HEK293T (cell line): ENCODE measurements at regions not wholly inside any gene's neighbourhood (a gene's known extent, or its start where the extent isn't known, plus 50 kb on each side); places are given as distances from the start of the nearest gene placed in this dataset.

Source experiments
- CTCF ChIA-PET: fragments of 350-600 bp; formaldehyde crosslinking; extraction: SDS; loops from one replicate; lab custom pipeline; 2021; ENCODE audit warnings: antibody characterized with exemption, inconsistent platforms; lab: Yijun Ruan, JAX
- POLR2A ChIA-PET: fragments of 350-600 bp; formaldehyde crosslinking; extraction: SDS; loops from one replicate; lab custom pipeline; 2020; ENCODE audit warnings: antibody characterized with exemption, inconsistent platforms; lab: Yijun Ruan, JAX
- DNase-seq: peaks from one replicate; pipeline ENCODE4 v3.0.0; 2012; ENCODE audit warnings: mixed read lengths; ENCODE audit errors: extremely low spot score
- ARNT ChIP-seq: fragments of 450-650 bp; IDR thresholded peaks from 2 replicates; pipeline ENCODE4 v1.6.1; 2017; ENCODE audit warnings: mild to moderate bottlenecking
- BHLHE40 ChIP-seq: fragments of 450-650 bp; IDR thresholded peaks from 2 replicates; pipeline ENCODE4 v1.6.1; 2016; ENCODE audit warnings: mild to moderate bottlenecking, moderate library complexity, borderline replicate concordance
- CTBP1 ChIP-seq: fragments of 450-650 bp; IDR thresholded peaks from 2 replicates; pipeline ENCODE4 v1.6.1; 2016; ENCODE audit warnings: borderline replicate concordance
- ELF4 ChIP-seq: fragments of 450-650 bp; IDR thresholded peaks from 2 replicates; pipeline ENCODE4 v1.6.1; 2017; ENCODE audit warnings: antibody characterized with exemption
- FOXA1 ChIP-seq: fragments of 450-650 bp; IDR thresholded peaks from 2 replicates; pipeline ENCODE4 v1.6.1; 2016; ENCODE audit warnings: mild to moderate bottlenecking
- FOXK2 ChIP-seq: fragments of 450-650 bp; IDR thresholded peaks from 2 replicates; pipeline ENCODE4 v1.6.1; 2016; ENCODE audit warnings: mild to moderate bottlenecking
- FOXM1 ChIP-seq: fragments of 450-650 bp; IDR thresholded peaks from 2 replicates; pipeline ENCODE4 v1.6.1; 2017; ENCODE audit warnings: mild to moderate bottlenecking, borderline replicate concordance
- HDGF ChIP-seq: fragments of 450-650 bp; IDR thresholded peaks from 2 replicates; pipeline ENCODE4 v1.6.1; 2017; ENCODE audit warnings: antibody characterized with exemption, borderline replicate concordance
- L3MBTL2 ChIP-seq: fragments of 450-650 bp; conservative IDR thresholded peaks from 2 replicates; pipeline ENCODE4 v1.6.1; 2016; ENCODE audit warnings: mild to moderate bottlenecking
- LEF1 ChIP-seq: fragments of 450-650 bp; IDR thresholded peaks from 2 replicates; pipeline ENCODE4 v1.6.1; 2017; ENCODE audit warnings: mild to moderate bottlenecking, borderline replicate concordance
- NFRKB ChIP-seq: fragments of 450-650 bp; IDR thresholded peaks from 2 replicates; pipeline ENCODE4 v1.6.1; 2016; ENCODE audit warnings: mild to moderate bottlenecking, moderate library complexity
- PKNOX1 ChIP-seq: fragments of 450-650 bp; IDR thresholded peaks from 2 replicates; pipeline ENCODE4 v1.6.1; 2016
- SP1 ChIP-seq: fragments of 450-650 bp; IDR thresholded peaks from 2 replicates; pipeline ENCODE4 v1.6.1; 2017
- SUZ12 ChIP-seq: fragments of 450-650 bp; IDR thresholded peaks from 2 replicates; pipeline ENCODE4 v1.6.1; 2016; ENCODE audit warnings: mild to moderate bottlenecking
- TARDBP ChIP-seq: fragments of 450-650 bp; IDR thresholded peaks from 2 replicates; pipeline ENCODE4 v1.6.1; 2016
- ZNF384 ChIP-seq: fragments of 450-650 bp; IDR thresholded peaks from 2 replicates; pipeline ENCODE4 v1.6.1; 2016

GRCh38 chr11:19391652-19392051 is 150.9 kb upstream of the E2F8 start:
- ChIA-PET CTCF (no interaction called here), POLR2A (no interaction called here)
- DNase-seq, result no peak
- TF ChIP-seq BHLHE40 (no peak), L3MBTL2 (no peak), LEF1 (no peak), FOXA1 (no peak), FOXM1 (no peak), TARDBP (no peak), CTBP1 (no peak), HDGF (no peak), PKNOX1 (no peak), ELF4 (no peak)

GRCh38 chr11:19391026-19391425 is 150.3 kb upstream of the E2F8 start:
- DNase-seq, result no peak
- TF ChIP-seq ARNT (no peak), NFRKB (no peak), BHLHE40 (no peak), LEF1 (no peak), ZNF384 (no peak), PKNOX1 (no peak), SUZ12 (no peak), ELF4 (no peak), FOXA1 (no peak), HDGF (no peak)
- ChIA-PET CTCF (no interaction called here), POLR2A (no interaction called here)

GRCh38 chr11:19389787-19390303 is 149.1 kb upstream of the E2F8 start:
- POLR2A ChIA-PET, result no interaction called here
- TF ChIP-seq SP1, result no peak
- CTCF ChIA-PET, result no interaction called here
- no peak for DNase-seq

GRCh38 chr11:19382131-19382611 is 141.4 kb upstream of the E2F8 start:
- ChIA-PET CTCF (no interaction called here), POLR2A (no interaction called here)
- TF ChIP-seq CTBP1, result no peak
- no peak for TF ChIP-seq LEF1
- TF ChIP-seq BHLHE40, result no peak
- no peak for TF ChIP-seq L3MBTL2
- TF ChIP-seq SUZ12, result no peak
- TF ChIP-seq FOXK2, result no peak
- TF ChIP-seq ARNT, result no peak
- no peak for TF ChIP-seq SP1
- TF ChIP-seq TARDBP, result no peak
- TF ChIP-seq ELF4, result no peak
- DNase-seq, result no peak

GRCh38 chr11:19380375-19380774 is 139.6 kb upstream of the E2F8 start:
- ChIA-PET POLR2A (no interaction called here), CTCF (no interaction called here)
- TF ChIP-seq LEF1 (no peak), SUZ12 (no peak), NFRKB (no peak), FOXM1 (no peak), BHLHE40 (no peak), CTBP1 (no peak), L3MBTL2 (no peak), ARNT (no peak), PKNOX1 (no peak), FOXK2 (no peak), TARDBP (no peak), FOXA1 (no peak), SP1 (no peak), ZNF384 (no peak)
- no peak for DNase-seq

GRCh38 chr11:19379465-19379864 is 138.7 kb upstream of the E2F8 start:
- TF ChIP-seq NFRKB (no peak), ZNF384 (no peak), ELF4 (no peak), CTBP1 (no peak), FOXA1 (no peak)
- no peak for DNase-seq
- CTCF ChIA-PET, result no interaction called here
- POLR2A ChIA-PET, result no interaction called here

- POLR2A ChIA-PET, result no interaction called here
- TF ChIP-seq FOXK2, result no peak
- TF ChIP-seq CTBP1, result no peak
- no peak for TF ChIP-seq FOXM1
- no peak for TF ChIP-seq LEF1
- no peak for TF ChIP-seq PKNOX1
- no peak for TF ChIP-seq NFRKB
- TF ChIP-seq FOXA1, result no peak
- TF ChIP-seq ZNF384, result no peak
- DNase-seq, result no peak
- CTCF ChIA-PET, result no interaction called here
Observed at GRCh38 chr11:19378814-19379213, 138.1 kb upstream of the E2F8 start.
